ENCODE measurements at regions not wholly inside any gene's neighbourhood (a gene's known extent, or its start where the extent isn't known, plus 50 kb on each side); places are given as distances from the start of the nearest gene placed in this dataset.

DNA sequence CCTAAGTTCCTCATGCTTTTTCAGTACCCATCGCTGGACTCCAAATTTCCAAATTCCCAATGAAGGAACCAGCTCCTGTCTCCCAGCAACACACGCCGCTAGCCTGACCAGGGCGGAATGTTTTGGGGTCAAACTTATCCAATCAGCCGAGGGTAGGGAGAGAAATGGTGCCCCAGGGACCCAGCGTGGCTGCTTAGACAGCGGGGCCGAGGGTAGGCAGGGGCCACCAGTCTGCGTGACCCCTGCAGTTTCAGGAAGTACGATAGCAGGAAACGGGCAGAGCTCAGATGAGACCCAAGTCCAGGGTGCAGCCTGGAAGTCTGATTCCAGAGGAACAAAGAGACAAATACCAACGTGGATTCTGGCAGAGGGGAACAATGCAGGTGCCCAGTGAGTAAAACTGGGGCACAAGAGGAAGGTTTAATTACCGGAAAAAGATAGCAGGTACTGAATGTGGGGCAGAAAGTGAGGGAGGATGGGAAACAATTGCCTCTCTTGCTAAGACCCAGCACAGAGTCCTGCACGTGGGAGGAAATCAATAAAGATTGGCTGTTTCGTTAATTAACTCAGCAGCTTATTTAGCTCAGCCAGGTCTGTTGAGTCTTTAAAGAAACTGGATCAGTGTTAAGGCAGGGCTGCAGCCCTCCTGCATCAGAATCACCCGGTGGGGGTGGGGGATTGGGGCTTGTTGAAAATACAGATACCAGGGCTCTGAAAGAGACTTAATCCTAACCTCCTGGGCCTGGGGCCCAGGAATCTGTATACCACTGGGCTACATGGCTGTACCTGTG lies 50.4 kb upstream of the NFE2L3 start:
- DNase-seq, result no peak

DNA sequence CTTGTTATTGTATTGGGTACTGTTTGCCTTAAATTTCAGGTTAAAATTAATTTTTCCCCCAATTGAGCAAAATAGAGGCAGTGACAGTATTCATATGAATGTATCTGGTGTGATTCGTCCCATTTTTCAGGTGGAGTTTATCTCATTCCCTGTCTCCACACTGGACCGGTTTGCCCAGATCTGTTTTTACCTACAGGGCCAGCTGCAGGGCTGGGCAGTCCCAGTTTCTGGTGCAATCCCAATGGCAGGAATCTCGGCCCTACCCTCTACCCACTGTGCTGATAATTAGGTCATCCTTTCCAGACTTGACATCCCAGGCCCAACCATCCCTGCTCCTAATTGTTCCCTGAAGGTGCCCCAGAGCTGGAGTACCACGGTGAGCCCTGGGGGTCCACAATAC lies 49.8 kb upstream of the NFE2L3 start:
- DNase-seq, result no peak
